GM21515 (cell line): ENCODE measurements at regions not wholly inside any gene's neighbourhood (a gene's known extent, or its start where the extent isn't known, plus 50 kb on each side); places are given as distances from the start of the nearest gene placed in this dataset.
"Not testable (repeated sequence)": the region's sequence is repeated elsewhere in the genome, so short reads cannot be mapped to it uniquely, and the experiment has no call there.

Source experiments
- ATAC-seq: cut with Tn5 transposase; IDR thresholded peaks from one replicate; pipeline ENCODE4 v1.9.1; 2021; ENCODE audit not compliant: unreplicated experiment

- ATAC-seq, result no peak
These were observed 388.9 kb downstream of the ZEB2 start for GRCh38 chr2:144131042-144131441.

DNA sequence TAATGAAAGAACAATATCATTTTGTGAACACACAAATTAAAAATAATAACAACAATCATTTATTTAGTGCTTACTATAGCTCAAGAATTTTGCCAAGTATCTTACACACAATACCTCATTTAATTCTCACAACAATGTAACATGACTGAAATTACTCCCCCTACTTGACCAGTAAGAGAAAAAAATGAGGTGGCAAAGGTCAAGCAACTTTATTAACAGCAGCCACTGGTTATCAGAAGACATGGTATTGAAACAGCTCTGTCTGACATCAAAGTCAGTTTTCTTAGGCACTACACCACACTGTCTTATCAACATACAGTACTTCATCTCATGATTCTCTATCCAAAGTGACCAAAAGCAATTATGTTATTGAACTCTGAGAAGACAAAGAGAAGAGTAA lies 389.4 kb downstream of the ZEB2 start:
- no peak for ATAC-seq

- ATAC-seq, result no peak
These were observed 391.7 kb downstream of the ZEB2 start for GRCh38 chr2:144128130-144128746.

DNA sequence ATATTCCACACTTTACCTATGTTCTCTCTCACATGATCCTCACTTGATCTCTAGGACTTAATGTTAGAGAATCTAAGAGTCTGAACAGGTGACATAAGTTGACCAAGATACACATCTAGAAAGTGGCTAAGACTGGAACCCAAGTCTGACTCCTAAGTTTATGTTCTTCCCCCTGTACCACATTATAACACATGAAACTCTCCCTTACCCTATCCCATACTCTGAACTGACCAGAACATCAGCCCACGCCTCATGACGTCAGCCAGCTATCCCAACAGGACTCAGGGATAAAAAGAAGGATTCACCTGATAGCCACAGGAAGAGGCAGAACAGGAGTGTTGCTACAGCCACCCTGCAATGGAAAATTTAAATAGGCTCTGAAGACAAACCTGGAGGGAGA lies 392.2 kb downstream of the ZEB2 start:
- no peak for ATAC-seq

- no peak for ATAC-seq
These were observed 393.6 kb downstream of the ZEB2 start for GRCh38 chr2:144126302-144126701.

DNA sequence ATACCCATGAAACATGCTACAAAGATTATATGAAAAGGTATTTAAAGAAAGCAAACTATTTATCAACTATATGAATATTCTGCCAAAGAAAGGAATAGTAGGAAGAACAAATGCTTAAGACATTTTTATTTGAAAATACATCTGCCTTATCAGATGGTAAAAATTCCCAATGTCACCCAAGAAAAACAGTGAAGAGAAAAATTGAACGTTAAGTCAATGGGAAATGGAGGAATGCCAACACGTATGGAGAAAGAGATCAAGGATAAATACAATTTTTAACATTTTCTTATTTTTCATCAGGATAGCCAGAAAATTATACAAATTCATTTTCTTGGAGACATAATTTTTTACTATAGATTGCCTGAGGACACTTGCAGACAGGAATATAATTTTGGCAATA lies 394.2 kb downstream of the ZEB2 start:
- no peak for ATAC-seq

DNA sequence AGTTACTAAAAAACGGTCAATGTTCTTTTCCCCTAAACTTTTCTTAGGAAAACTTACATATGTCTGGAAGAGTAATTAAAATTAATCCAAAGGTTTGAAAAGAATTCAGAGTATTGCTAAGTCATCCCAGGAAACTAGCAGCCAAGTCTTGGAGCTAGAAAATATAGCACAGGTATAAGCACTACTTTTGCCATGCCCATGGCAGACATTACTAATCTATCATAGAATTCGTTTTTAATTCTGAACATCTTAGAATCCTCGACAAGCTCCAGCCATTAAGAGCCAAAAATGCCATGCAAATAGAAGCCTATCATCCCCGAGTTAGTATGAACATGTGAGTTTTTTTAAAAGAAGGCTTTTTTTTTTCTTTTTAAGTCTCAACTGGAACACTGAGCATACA lies 395.0 kb downstream of the ZEB2 start:
- ATAC-seq, result no peak

GRCh38 chr2:144120487-144120886 lies 399.4 kb downstream of the ZEB2 start:
- no peak for ATAC-seq

- no peak for ATAC-seq
These were observed 402.8 kb downstream of the ZEB2 start for GRCh38 chr2:144117086-144117485.

DNA sequence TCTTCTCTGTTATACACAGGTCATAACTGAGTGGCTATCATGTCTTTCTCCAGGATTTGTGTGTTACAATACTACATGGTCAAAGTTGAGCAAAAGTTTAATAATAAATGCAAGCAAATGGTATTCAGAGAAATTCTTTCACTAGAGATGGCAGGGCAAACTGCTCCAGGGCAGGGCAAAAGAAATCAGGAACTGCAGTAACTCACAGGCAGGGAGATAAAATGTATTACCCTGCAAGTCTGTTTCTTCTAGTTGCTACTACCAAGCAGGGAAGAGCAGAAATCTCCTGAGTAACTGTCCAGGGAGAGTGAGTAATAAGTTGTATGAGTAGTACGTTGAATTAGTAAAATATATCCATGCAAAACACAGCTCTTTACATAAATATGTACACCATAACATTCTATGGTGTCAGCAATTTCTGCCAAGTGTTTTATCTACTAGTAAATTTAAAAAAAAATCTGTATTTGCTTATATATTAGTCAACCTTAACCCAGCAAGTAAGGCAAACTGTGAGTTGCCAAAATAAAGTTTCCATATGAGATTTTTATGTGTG lies 404.1 kb downstream of the ZEB2 start:
- no peak for ATAC-seq

GRCh38 chr2:144114760-144115159 lies 405.2 kb downstream of the ZEB2 start:
- ATAC-seq, result no peak

- no peak for ATAC-seq
These were observed 408.5 kb downstream of the ZEB2 start for GRCh38 chr2:144111437-144111836.

- ATAC-seq, result not testable (repeated sequence)
These were observed 413.8 kb downstream of the ZEB2 start for GRCh38 chr2:144106104-144106503.

GRCh38 chr2:144102386-144102785 lies 417.5 kb downstream of the ZEB2 start:
- no peak for ATAC-seq

DNA sequence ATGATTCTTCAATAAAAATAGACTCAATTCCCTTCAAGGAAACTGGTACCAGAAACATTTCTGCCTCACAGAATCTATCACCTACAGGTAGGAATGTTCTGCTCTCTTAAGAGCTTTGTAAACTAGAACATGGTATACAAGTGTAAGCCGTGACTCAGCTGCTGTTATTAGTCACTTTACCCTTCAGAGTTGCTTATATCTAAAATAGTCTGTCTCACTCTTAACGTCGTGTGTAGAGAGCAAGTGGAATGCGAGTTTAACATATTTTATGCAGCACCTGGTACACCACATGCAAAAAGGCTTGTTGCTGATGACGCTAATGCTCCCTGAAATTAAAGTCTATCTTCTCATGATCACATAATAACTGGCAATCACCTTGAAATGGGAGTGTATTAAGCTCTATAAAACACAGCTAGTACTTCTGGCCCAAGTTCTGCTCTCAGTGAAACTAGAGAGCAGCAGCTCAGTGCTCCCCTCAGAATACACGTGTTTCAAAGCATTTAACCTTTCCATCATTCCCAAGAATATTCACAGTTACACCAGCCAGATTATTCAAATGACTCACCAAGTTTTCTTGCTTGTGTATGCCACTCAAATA lies 420.0 kb downstream of the ZEB2 start:
- ATAC-seq, result no peak

GRCh38 chr2:144099340-144099739 lies 420.6 kb downstream of the ZEB2 start:
- ATAC-seq, result no peak

DNA sequence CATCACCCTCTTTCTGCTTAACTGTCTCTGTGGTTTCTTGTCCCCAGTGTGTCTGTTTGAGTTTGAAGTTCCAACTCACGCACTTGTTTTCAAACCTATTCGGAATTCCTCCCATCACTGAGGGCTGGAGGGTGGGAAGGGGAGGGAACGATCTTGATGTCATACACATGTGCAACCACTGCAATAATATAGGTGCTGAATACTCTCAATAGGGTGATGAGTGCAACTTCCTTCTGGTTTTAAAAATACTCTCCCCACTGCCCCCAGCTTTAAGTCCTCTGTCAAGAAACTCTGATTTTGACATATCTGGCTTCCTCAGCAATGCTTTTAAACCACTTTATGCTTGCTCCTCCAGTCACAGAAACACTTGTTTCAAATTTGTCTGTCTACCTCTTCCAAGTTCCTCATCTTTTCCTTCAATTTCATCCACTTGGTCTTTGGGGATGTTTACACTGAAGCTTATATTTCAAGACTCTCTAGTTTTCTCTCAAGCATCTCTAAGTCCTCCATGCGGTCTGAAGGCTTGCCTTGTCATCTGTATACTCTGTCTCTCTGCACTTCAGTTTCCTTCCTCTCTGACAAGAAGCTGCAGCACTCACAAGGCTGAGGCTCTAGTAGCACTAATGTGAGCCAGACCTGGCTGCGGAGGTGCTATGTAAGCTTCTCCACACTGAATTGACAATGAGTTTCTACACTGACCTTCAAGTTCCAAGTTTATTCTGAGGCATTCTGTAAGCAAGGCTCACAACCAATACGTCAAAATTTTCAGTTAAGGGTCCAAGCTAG lies 422.3 kb downstream of the ZEB2 start:
- ATAC-seq, result no peak

GRCh38 chr2:144096531-144096930 lies 423.4 kb downstream of the ZEB2 start:
- ATAC-seq, result no peak

DNA sequence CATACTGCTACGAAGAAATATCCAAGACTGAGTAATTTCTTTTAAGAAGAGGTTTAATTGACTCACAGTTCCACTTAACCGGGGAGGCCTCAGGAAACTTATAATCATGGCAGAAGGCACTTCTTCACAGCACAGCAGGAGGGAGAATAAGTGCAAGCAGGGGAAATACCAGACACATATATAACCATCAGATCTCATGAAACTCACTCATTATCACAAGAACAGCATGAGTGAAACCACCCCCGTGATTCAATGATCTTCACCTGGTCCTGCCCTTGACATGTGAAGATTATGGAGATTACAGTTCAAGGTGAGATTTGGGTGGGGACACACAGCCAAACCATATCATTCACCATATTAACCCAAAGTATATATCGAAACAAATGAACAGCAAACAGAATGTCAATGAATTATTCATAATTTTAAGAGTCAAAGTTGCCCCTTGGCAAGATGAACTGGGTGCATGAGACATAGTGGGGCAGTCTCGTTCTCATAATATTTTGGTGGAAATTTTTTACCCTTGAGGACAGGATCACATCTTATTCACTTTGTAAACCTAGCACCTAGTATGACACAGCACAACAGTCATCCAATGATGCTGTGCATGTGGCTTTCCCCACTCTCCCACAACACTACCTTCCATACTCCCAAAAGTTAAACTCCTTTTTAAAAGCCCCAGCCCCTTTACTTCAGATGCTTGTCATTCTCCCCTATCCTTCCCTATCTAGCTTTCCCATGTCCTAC lies 425.3 kb downstream of the ZEB2 start:
- ATAC-seq, result no peak

DNA sequence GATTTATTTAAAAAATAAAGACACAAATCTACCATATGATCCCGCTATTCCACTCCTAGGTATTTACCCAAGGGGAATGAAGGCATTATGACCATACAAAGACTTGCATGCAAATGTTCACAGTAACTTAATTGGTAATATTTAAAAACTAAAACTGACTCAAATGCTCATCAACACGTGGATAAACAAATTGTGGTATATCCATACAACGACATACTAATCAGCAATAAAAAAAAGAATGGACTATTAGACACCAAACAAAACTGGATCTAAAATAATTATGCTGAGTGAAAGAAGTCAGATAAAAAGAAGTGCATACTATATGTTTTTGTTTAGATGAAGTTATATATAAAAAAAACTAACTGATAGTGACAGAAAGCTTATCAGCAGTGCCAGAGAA lies 428.3 kb downstream of the ZEB2 start:
- ATAC-seq, result no peak

- ATAC-seq, result no peak
These were observed 431.1 kb downstream of the ZEB2 start for GRCh38 chr2:144088863-144089262.
